ENCODE measurements at regions not wholly inside any gene's neighbourhood (a gene's known extent, or its start where the extent isn't known, plus 50 kb on each side); places are given as distances from the start of the nearest gene placed in this dataset.

GRCh38 chr5:173490681-173491080 lies 125.8 kb downstream of the BOD1 start:
- TF ChIP-seq CTCF (IDR thresholded peaks at IDR 0.05) = no peak
- TF ChIP-seq POLR2A (IDR thresholded peaks at IDR 0.05) = no peak
- TF ChIP-seq POLR2AphosphoS5 (IDR thresholded peaks at IDR 0.05) = no peak
